ENCODE measurements at regions not wholly inside any gene's neighbourhood (a gene's known extent, or its start where the extent isn't known, plus 50 kb on each side); places are given as distances from the start of the nearest gene placed in this dataset.
A peak's percentile ranks its signal among the peaks of the same experiment; 100 is the strongest.

DNA sequence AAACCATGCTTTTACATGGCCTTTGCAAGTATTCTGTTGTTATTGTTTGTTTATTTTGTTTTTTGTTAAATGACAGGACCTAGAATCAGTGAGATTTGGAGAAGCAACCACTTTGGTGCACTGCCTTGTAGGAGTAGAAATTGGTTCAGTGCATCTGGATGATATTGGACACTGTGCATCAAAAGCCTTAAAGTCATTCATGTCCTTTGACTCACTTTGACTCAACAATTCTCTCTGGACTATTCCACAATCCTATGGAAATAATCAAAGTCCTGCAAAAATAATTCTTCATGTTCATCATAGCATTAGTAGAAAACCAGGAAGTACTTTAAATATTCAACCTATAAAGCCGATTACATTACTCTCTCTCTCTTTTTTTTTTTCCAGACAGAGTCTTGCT, 224.8 kb downstream of the ABHD5 start:
- no peak for DNase-seq
- in situ Hi-C loops (cut with HindIII; ENCODE audit: low pct_ligation_motif_present, low pct_unique_long_range_greater_than_20kb, low sequenced_read_pairs): no loop called here

DNA sequence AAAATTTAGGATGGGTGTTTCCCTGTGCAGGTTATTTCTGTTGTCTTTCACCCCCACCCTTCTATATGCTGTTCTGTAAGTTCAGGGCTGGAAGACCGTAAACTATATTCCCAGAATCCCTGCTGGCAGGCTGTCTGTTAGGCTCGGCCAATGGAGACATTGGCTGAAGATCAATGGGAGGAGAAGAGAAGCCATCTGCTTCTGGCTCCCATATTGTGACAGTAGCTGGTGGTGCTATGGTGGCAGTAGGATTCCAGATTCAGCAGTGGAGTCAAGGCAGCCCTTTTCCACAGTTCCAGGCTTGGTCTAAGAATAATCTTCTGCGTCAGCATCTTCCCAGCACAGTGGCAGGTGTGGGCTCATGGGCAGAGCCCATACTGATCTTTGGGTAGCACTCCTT, 226.6 kb downstream of the ABHD5 start:
- DNase-seq: no peak
- in situ Hi-C loops (cut with HindIII; ENCODE audit: low pct_ligation_motif_present, low pct_unique_long_range_greater_than_20kb, low sequenced_read_pairs): no loop called here

DNA sequence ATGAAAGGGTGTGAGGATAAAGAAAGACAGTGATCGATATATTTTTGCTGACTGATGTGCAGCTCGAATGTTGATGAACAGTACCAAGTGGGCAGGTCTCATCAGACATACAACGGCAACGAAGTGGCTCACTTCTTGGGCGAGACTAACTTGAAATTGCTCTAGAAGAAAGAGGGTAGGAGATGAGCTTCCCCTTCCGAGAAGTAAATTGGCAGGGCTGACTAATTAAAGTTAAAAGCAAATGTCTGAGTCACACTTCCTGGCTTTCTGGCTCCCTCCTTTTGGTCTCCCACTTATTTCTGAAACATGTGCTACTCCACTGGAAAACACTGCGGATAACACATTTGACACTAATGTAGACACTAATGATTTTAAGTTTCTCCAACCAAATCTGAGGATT, 228.3 kb downstream of the ABHD5 start:
- in situ Hi-C loops (cut with HindIII; ENCODE audit: low pct_ligation_motif_present, low pct_unique_long_range_greater_than_20kb, low sequenced_read_pairs): no loop called here
- no peak for DNase-seq

DNA sequence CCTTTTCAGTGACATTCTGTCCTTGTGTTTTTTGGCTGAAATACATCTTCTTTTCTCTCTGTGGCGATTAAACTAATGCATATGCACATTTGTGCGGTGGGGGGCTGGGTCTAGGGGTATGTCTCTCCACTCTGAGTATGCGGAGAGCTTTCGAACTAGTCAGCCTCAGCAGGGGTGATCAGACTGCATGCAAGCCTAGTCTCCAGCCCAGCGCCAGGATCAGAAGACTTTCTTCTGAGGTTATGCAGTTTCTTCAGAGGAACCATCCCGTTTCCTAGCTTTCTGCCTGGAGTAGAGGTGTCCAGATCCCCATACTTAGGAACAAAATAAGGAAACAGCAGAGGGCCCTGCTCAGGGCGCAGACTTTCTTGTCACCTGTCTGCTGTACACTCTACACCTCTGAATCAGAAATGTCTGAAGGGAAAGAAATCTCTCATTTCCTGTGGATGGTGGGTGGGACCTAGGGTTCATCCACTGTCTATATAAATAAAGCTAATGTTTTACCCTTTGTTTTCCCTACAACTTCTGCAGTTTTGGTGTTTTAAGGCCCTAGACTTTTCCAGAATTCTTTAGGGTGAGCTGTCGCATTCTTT, 230.4 kb downstream of the ABHD5 start:
- in situ Hi-C loops (cut with HindIII; ENCODE audit: low pct_ligation_motif_present, low pct_unique_long_range_greater_than_20kb, low sequenced_read_pairs): no loop called here
- DNase-seq: no peak

DNA sequence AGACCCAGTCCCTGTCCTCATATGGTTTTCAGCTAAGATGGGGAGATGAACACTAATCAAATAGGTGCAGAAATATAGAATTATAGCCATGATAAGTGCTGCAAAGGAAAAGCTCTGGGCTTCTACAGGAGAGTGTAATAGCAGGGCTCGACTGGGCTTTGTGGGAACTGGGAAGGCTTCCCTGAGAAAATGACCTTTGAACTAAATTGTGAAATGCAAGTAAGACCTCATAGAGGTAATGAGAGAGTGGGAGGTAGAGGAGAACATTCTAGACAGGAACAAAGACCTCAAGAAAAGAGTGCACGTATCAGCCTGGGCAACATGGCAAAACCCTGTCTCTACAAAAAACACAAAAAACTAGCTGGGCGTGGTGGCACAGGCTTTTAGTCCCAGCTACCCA, 231.6 kb downstream of the ABHD5 start:
- in situ Hi-C loops (cut with HindIII; ENCODE audit: low pct_ligation_motif_present, low pct_unique_long_range_greater_than_20kb, low sequenced_read_pairs): no loop called here
- no peak for DNase-seq

DNA sequence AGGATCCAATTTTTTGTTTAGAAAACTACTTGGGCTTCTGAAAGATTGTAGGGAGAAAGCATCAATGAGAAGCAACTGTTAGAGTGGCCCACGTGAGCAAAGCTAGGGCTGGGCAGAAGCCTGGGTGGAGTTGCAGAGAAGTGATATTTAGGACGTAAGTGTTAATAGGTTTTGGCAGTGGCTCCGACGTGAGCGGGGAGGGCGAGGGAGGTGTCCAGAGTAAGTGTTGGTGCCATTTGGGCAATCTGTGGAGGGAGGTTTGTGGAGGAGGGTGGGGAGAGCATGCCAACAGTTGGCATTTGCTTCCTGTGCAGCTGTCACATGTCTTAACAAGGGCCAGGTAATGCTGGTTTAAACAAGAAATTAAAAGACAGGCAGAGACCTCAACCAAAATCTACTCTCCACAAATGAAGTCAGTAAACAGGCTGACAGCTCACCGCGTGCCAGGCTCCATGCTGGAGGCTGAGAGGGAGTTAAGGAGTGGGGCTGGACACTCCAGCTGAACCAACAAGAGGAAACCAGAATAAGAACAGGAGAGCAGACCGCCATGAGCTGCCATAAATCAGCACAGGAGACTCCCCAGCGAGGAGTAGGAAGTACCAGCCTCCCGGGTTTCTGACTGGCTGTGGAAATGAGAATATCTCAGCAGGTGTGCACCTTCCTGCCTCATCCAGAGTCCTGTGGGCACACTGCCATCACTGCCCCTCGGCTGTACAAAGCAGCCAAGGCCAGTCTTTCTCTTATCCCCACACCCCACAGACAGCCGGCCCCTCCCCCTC, 232.6 kb downstream of the ABHD5 start:
- DNase-seq: no peak
- in situ Hi-C loops (cut with HindIII; ENCODE audit: low pct_ligation_motif_present, low pct_unique_long_range_greater_than_20kb, low sequenced_read_pairs): no loop called here

DNA sequence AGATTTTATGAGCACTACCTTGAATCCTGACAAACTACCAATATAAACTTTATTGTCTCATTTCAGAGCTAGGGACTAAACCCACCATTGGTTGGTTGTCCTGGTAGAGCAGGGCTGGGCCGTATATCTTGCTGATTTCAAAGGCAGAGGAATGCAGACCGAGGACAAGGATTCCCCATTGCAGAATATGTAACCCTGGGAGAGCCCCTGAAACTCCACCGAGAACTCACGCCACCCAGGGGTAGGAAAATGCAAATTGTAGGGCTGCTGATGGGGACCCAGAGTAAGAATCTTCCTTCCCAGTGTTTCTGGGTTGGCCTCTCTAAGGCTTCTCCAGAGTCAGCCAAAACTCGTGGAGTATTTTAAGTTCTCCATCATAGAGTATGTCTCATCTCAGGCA, 235.3 kb downstream of the ABHD5 start:
- in situ Hi-C loops (cut with HindIII; ENCODE audit: low pct_ligation_motif_present, low pct_unique_long_range_greater_than_20kb, low sequenced_read_pairs): no loop called here
- DNase-seq: no peak

DNA sequence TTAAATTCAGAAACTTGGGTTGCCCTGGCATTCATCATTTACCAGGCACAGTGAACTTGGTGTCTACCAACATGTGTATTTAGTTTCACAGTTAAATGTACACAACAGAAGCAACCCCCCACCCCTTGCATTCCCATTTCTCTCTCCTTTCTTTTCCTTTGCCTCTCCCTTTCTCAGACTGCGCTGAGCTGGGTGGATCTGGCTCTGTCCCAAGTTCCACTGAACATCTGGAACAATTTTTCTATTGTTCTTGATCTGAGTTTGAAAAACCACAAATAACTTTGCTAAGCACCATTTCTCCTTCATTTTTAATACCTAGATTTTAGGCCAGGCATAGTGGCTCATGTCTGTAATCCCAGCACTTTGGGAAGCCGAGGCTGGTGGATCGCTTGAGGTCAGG, 242.2 kb downstream of the ABHD5 start:
- in situ Hi-C loops (cut with HindIII; ENCODE audit: low pct_ligation_motif_present, low pct_unique_long_range_greater_than_20kb, low sequenced_read_pairs): no loop called here
- no peak for DNase-seq

DNA sequence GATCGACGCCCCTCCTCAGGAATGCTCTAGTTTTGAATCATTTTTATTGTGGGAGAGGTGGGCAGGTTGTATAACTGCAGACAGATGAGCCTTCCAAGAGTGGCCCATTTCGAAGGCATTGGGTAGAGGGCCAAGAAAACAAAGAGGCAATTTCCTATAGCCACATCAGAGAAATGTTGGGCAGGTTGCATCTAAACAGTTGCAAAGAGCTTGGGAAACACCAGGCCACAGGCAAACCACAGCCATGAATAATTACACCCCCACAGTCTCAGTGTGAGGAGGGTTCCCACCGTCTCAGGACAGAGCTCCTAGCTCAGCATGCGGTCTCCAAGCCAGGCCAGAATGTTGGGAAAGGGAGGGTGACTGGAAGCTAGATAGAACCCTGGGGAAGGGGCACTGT, 257.3 kb downstream of the ABHD5 start:
- DNase-seq: no peak
- in situ Hi-C loops (cut with HindIII; ENCODE audit: low pct_ligation_motif_present, low pct_unique_long_range_greater_than_20kb, low sequenced_read_pairs): no loop called here

DNA sequence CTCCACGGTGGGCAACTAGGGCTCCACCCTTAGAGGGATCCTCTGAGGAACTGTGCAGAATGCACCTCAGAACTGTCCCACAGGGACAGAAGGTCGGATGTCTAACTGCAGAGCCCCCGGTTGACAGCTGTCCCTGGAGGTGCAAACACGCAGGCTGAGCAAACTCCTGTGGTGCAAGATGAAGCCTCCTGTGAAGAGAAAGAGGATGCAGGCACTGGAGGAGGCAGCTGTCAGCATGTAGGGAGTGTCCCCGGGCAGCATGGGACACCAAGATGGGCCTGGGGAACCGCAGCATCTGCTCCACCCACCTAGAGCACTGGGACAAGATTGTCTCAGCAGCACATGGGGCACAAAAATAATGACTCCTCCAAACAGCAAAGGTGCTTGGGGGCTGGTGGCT, 258.9 kb downstream of the ABHD5 start:
- DNase-seq: no peak

DNA sequence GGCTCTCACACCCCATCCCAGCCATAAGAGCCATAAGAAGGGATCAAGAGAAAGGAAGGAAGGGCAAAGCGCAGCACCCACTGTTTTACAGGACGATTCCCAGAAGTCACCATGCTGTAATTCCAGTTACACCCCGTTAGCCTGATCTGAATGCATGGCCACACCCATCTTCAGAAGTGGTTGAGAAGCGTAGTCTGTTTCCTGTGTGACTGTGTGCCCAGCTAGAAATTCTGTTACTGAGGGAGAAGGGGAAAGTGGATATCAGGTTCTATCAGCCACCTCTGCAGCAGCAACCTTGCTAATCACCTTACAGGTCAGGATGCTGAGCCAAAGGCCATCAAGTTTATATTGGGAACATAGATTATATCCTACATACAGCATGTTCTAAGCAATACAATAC, 260.0 kb downstream of the ABHD5 start:
- no peak for DNase-seq
- in situ Hi-C loops (cut with HindIII; ENCODE audit: low pct_ligation_motif_present, low pct_unique_long_range_greater_than_20kb, low sequenced_read_pairs): no loop called here

More for the DNA sequence above, 258.9 kb downstream of the ABHD5 start:
- in situ Hi-C loops (cut with HindIII; ENCODE audit: low pct_ligation_motif_present, low pct_unique_long_range_greater_than_20kb, low sequenced_read_pairs): no loop called here

DNA sequence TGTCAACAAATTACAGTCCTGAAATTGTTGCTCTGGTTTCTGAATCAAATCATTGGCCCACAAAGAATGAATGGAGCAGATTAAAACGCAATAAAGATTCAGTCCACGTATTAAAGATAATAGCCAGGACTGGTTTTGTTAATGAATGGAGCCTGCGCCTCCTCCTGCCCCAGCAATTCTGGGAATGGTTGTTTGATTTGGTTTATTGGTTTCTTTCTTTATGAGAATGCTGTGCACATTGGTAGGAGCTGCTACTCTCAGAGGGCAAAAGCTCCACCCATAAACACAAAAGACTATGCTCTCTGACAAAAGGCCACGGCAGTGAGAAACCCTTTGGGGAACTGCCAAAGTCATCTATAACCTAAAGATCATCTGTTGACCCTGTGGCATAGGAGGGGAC, 261.1 kb downstream of the ABHD5 start:
- no peak for DNase-seq
- in situ Hi-C loops (cut with HindIII; ENCODE audit: low pct_ligation_motif_present, low pct_unique_long_range_greater_than_20kb, low sequenced_read_pairs): no loop called here

DNA sequence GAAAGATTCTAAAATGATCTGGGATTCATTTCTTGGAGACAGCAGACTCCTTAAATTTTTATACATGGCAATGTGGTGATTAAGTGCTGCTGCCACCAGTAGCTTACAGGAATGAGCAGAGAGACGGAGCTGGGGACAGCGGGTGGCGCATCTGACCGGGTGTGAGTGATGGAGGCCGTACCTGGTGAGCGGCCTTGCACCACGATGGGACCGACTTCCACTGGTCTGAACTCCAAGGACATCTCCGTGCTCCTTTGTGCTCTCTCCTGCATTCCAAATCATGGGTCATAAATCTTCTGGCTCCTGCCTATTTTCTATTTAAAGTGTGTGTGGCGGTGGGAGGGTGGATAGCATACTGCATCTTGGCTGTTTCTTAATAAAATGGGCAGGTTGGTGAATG, 262.6 kb downstream of the ABHD5 start:
- no peak for DNase-seq
- in situ Hi-C loops (cut with HindIII; ENCODE audit: low pct_ligation_motif_present, low pct_unique_long_range_greater_than_20kb, low sequenced_read_pairs): no loop called here

DNA sequence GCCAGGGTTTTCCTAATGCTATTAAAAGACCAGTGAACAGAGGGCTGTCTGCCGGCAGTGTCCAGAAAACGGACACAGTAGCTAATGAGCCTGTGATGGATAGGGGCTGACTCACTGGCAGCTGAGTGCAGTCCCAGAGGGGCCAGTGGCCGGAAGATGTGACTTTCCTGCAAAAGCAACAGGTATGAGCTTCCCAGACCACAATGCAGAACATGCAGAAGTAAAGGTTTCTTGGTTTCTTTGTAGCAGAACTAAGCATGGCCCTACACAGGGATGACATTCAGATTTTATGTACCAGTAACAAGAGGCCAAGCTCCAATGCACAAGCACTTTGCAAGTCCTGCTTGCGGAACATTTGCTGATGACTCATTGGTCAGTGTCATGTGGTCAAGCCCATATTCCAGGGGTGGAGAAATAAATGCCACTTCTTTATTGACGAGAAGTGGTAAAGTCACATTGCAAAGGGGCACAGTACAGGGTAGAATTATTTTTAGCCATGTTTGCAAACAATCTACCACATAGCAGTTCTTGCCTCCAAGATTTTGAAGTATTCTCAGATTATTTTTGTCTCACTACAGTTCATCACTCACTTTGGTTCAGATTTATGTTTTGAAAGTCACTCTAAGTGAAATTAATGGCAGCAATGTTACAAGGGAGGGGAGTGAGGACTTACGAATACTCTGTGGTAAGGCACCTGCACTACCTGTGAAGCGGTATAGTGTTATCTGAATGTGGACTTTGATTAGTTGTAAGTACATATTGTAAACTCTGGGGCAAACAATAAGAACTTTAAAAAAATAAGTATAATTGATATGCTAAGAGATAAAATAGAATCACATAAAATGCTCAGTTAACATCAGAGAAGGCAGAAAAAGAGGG, 263.3 kb downstream of the ABHD5 start:
- peak; percentile 80 for DNase-seq
- in situ Hi-C loops (cut with HindIII; ENCODE audit: low pct_ligation_motif_present, low pct_unique_long_range_greater_than_20kb, low sequenced_read_pairs): no loop called here

DNA sequence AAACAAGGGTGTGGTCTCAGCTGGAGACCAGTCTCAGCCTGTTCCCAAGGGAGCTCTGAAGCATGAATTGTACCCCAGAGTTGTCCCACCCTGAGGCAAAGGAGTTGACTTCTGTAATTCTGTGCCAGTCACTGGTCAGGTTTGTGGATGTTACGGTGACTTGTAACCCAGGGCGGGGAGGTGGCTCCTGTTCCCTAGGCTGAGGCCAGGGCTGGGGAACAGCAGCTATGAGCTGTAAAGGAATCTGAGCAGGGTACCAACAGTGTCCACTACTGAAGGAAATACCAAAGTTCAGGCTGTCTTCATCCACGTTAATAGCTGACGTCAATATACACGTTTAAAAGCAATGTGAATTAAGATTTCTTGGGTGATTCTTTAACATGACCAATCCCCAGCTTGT, 266.2 kb downstream of the ABHD5 start:
- no peak for DNase-seq
- in situ Hi-C loops (cut with HindIII; ENCODE audit: low pct_ligation_motif_present, low pct_unique_long_range_greater_than_20kb, low sequenced_read_pairs): no loop called here

DNA sequence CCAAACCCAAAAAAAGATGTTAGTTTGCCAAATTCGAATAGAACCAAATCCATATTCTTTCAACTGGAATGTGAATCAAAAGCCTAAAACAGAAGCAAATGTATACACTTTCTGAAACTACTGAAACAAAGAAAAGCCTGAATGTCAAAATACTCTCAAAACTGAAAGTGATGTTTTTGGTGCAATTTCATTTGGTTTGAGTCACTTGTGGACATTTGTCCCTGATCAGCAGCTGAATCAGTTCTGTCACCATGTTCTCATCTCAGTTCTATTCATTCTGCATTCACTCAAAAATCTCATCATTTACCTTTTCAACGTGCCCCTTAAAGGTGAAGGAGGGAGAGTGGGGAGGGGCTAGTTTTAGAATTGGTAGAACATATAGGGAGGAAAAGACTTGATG, 266.8 kb downstream of the ABHD5 start:
- DNase-seq: no peak
- in situ Hi-C loops (cut with HindIII; ENCODE audit: low pct_ligation_motif_present, low pct_unique_long_range_greater_than_20kb, low sequenced_read_pairs): no loop called here

DNA sequence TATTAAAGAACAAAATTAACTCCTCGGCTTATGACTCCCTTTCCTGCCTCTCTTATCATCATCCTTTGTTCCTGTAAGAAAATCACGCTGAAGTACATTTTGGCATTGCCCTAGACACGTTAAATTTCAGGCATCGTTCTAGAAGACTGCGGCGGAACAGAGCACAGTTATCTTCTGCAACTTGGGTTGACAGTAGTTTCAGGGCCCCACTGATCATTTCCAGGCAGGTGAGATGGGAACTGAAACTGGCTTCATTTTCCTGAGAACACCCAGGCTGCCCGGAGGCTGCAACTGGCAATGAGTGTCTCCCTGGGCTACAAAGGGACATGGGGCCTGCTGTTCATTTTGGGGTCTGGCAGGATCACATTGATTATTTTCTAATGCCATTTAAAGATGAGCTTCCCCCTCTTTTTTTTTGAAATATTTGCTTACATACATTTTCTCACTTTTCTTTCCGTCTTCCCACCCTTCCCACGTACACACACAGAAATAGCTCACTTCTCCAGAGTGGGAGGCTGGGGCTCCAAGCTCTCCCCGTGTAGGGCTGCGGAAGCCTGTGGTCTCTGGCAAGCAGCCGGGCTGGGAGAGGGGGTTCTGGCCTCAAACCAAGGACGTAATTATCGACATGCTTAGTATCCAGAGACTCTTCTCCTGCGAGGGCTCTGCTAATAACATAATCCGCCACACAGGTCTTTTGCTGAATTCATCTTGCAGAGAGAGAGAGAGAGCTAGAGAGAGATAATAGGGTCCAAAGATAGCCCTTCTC, 267.4 kb downstream of the ABHD5 start:
- in situ Hi-C loops (cut with HindIII; ENCODE audit: low pct_ligation_motif_present, low pct_unique_long_range_greater_than_20kb, low sequenced_read_pairs): no loop called here
- no peak for DNase-seq

DNA sequence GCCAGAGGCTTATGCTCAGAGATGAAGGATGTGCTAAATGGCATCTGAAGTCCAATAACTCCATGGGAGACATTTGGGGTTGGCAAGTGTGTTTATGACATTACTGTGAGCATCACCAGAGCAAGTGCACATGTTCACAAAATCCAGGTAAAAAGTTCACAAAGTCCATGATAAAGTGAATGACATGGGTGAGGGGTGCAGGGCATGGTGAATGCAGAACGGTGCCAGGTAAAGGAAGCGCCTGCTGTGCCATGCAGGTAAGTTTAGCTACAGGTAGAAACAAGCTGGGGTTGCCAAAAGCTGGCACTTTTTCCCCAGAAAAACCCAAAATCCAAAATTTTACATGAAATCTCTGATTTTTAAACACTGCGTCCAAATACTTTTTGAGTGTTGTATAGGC, 268.2 kb downstream of the ABHD5 start:
- in situ Hi-C loops (cut with HindIII; ENCODE audit: low pct_ligation_motif_present, low pct_unique_long_range_greater_than_20kb, low sequenced_read_pairs): no loop called here
- DNase-seq: no peak

Measured in ACHN (cell line).